Coronary artery (tissue), 2 donors: ENCODE measurements at regions not wholly inside any gene's neighbourhood (a gene's known extent, or its start where the extent isn't known, plus 50 kb on each side); places are given as distances from the start of the nearest gene placed in this dataset.

Experiments
- DNase-seq: peaks from one replicate; pipeline ENCODE4 v3.0.0-alpha.2; 2017; ENCODE audit warnings: low spot score
- H3K27ac ChIP-seq, 2 donors: fragments of 200-600 bp; sonication (generic); one replicate each; pipeline ENCODE4 v1.5.1; 2016 to 2019
- H3K4me3 ChIP-seq: fragments of 200-600 bp; sonication (generic); 2 replicates; pipeline ENCODE4 v1.5.1; 2016; ENCODE audit warnings: mild to moderate bottlenecking, moderate library complexity
- TF ChIP-seq, protein P1 (sequence below): fragments of 200-600 bp; sonication (generic); IDR thresholded peaks from one replicate; pipeline ENCODE4 v1.5.1; 2019; ENCODE audit warnings: antibody characterized with exemption

DNA sequence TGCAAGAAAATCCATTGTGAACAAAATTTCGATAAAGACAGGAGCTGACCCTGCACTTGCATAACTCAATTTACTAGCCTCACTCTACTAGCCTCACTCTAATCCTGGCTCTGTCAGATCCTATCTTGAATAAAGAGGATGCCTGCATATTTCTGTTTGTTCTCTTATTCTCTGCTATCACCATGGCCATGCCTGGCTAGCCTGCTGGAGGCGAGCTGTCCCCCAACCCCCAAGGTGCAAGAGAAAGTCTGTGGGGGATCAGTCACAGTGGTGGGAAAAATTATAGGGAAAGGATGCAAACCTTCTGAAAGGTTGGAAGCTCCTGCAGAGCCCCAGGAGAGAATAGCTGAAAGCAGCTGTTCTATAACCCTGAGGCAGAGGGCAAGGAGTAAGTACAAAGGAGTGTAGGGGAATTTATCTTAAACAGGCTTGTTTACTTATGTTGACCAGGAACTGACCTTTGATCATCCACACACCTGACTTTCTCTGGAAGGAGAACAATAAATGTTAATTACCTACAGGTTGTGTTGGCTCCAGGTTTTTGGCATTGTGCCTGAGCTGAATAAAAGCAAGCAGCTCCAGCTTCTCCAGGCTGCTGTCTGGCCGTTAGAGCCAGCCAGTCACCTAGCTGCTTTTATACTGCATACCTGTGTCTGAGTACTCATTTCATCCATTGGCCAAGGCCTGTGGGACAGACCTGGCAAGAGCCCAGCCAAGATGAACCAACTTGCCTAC lies 137.7 kb upstream of the RASGRP1 start:
- TF ChIP-seq, protein P1, sequence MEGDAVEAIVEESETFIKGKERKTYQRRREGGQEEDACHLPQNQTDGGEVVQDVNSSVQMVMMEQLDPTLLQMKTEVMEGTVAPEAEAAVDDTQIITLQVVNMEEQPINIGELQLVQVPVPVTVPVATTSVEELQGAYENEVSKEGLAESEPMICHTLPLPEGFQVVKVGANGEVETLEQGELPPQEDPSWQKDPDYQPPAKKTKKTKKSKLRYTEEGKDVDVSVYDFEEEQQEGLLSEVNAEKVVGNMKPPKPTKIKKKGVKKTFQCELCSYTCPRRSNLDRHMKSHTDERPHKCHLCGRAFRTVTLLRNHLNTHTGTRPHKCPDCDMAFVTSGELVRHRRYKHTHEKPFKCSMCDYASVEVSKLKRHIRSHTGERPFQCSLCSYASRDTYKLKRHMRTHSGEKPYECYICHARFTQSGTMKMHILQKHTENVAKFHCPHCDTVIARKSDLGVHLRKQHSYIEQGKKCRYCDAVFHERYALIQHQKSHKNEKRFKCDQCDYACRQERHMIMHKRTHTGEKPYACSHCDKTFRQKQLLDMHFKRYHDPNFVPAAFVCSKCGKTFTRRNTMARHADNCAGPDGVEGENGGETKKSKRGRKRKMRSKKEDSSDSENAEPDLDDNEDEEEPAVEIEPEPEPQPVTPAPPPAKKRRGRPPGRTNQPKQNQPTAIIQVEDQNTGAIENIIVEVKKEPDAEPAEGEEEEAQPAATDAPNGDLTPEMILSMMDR, result no peak
- Histone ChIP-seq H3K27ac (no peak overlapping the region), H3K4me3 (no peak overlapping the region)
- DNase-seq, result no peak

DNA sequence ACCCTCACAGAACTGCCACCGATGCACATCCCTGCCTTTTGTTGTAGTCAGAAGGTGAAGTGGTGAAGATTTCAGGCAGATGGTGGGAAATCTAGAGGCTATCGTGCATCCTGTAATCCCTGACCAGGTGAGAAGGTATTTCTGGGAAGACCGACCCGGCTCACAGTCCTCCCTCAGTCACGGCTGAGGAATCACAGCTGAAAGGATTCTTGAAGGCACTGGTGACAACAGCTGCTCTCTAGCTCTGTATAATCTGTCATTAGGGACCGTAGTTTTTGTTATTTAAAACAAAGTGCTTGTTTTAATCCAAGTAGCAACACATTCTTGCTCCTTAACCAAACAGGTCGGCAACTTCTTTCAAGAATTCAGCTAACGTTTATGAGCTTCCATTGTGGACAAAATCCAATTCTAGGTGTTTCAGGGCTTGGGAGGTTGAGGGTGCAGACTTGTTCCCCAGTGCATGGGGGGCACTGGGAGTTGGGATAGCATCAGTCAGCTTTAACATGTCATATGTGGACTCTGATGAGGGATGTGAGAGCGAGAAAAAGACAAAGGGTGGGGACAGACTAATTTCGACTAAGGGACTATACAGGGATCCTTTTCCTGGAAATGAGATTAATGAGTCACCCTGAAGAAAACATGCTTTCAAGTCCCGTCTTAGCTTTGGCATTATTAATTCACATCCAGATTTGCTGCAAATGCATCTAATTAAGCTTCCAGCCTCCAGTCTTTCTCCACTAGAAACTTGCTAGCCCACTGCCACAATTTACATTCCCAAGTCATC lies 141.0 kb upstream of the RASGRP1 start:
- no peak overlapping the region for H3K4me3 ChIP-seq
- H3K27ac ChIP-seq, result no peak overlapping the region
- TF ChIP-seq, protein P1, result no peak
- no peak for DNase-seq

DNA sequence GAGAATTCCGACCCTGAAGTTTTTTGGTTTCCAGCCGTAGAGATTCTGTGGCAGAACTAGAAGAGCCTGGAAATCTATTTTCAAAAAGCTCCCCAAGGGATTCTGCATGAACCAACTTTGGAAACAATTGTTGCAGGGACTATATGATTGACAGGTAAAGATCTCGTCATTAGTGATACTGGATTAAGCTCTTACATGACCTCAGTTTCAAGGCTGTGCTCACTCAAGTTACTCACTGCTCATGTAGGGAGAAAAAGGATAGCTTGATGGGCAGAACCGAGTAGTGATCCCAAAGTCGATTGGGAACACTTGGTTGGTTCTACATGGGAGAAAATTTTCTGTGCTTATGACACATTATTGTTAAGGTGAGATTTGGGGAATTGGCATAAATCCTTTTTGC lies 142.3 kb upstream of the RASGRP1 start:
- DNase-seq, result no peak
- TF ChIP-seq, protein P1, result no peak
- H3K4me3 ChIP-seq, result no peak overlapping the region
- H3K27ac ChIP-seq, result no peak overlapping the region

DNA sequence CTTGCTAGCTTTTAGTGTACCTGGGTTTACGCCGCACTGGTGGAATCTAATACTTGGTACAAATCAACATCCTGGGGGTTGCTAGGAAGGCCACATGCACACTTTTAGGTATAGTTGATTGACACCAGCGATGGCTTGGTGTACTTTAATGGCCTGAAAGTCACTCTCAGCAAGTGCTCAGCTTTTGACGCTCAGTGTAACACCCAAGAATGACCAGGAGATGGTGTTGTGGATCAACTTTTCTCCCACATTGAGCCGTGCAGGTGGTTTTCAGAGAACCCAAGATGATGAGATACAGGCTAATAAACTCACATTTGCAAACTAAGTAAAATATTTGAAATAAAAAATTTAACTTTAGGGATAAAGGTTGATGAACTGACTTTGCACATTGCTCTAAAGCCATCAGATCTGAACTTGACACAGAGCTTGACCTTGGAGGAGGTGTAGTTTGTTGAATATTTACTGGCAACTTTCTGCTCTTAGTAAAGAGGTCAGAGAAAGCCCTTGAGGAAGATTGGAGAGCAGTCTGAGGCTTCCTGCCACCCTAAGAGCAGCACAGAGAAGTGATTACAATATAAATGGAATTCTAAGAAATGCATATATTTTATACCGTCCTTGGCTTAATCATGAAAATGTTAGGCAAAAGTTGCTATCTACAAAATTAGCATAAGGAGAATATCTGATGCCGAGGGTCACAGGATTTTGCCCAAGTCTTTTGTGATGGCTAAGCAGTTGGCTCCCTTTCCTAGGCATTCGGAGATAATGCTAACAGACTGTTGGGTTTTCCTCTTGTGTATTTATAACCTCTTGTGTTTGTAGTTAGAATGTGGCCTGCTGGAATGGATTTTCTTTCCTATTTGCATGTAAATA lies 143.4 kb upstream of the RASGRP1 start:
- no peak overlapping the region for H3K27ac ChIP-seq

DNA sequence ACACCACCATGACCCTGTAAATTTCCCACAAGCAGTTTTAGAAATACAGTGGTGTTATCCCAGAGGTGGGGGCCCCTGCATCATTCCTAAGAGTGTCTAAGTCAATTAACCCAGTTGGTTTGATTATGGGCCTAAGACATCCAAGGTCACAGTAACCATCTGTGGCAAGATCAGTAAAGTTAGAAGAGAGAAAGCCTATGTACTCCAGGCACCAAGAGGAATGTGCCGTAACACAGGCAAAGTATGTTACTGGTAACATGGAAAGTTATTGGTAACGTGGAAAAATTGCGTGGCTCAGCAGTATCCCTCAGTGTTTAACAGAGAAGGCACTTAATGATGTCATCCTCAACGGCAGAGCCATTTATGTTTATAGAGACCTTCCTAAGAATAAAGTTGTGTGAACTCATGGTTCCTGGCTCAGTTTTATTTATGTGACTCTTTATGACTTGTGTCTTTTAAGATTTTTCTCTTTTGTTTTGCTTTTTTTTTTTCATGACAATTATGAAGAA lies 144.1 kb upstream of the RASGRP1 start:
- TF ChIP-seq, protein P1, result no peak

More for the DNA sequence above, 143.4 kb upstream of the RASGRP1 start:
- no peak overlapping the region for H3K4me3 ChIP-seq
- peak; percentile 33 for DNase-seq
- TF ChIP-seq, protein P1, result peak; percentile 50

DNA sequence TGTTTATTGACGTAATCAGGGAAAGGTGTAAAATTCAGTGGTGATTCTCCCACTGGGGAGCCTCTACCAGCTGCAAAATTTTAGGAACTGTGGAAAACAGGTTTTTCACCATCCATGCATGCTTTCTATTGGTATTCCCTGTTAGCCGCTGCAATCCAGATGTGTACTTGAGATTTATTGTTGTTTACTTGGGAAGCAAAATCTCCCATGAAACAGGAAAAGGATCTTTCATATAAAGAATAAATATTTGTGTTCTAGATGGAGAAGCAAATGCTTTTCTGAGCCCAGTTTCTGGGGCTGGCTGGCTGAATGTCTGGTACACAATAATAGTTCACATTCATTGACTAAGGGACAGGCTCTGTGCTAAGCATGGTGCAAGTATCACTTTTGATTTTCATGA lies 144.6 kb upstream of the RASGRP1 start:
- no peak overlapping the region for H3K27ac ChIP-seq
- no peak overlapping the region for H3K4me3 ChIP-seq
- TF ChIP-seq, protein P1, result no peak
- DNase-seq, result no peak

More for the DNA sequence above, 144.1 kb upstream of the RASGRP1 start:
- no peak overlapping the region for H3K4me3 ChIP-seq
- no peak for DNase-seq
- H3K27ac ChIP-seq, result no peak overlapping the region
